Uterus (tissue), 2 donors: ENCODE measurements at regions not wholly inside any gene's neighbourhood (a gene's known extent, or its start where the extent isn't known, plus 50 kb on each side); places are given as distances from the start of the nearest gene placed in this dataset.

Experiments used
- POLR2A ChIP-seq, 2 donors: fragments of 450-650 bp; IDR thresholded peaks; one replicate each; pipeline ENCODE4 v1.6.1; 2016; ENCODE audit warnings: antibody characterized with exemption in 2 of 2, mild to moderate bottlenecking in 1 of 2, moderate library complexity in 1 of 2
- TF ChIP-seq, protein P1 (sequence below), 4 experiments: fragments of 200-600 bp in 2 of 4; fragments of 450-650 bp in 2 of 4; sonication (generic) in 2 of 4; IDR thresholded peaks; one replicate each; pipeline ENCODE4 v1.5.1; 2016 to 2019; ENCODE audit warnings: antibody characterized with exemption in 4 of 4, mild to moderate bottlenecking in 2 of 4, moderate library complexity in 1 of 4

DNA sequence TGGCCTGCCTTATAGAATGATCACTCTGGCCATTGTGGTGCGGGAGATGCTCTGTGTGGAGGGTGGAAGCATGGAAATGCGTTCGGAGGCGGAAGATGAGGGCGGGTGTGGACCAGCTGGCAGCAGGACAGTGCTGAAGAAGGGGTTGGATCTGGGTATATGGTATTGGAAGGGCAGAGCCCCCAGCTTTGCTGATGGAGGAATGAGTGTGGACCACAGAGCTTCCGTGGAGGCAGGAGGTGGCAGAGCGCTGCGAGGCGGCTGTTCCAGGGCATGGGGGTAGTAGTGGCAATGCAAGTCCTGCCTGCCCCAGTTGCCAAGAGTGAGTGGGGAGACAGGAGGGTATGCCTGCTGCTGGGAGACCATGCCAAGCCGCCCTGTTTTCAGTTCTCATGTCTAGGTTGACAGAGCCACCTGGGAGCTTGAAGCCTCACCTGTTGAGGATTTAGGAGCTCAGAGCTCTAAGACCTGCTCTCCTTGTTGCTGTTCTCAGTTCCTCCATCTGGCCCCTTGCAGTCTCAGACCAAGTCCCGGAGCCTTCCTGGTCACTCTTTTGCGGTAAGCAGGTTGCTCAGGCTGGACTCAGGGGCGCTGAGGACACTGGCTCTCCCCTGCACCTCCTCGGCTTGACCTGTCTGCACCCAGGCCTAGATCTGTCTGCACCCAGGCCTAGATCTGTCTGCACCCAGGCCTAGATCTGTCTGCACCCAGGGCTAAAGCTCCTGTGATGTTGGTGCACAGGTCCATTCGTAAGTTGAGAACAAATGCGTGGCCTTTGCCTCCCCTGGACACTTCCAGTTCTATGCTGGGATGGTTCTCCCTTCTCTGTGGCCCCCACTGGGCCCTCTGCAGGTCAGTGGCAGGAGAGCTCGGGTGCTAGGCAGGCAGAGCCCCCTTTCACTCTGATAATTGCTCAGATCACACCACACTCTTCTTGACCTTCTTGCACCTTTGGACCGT is 290.5 kb upstream of the HS6ST1 start:
- TF ChIP-seq, protein P1, sequence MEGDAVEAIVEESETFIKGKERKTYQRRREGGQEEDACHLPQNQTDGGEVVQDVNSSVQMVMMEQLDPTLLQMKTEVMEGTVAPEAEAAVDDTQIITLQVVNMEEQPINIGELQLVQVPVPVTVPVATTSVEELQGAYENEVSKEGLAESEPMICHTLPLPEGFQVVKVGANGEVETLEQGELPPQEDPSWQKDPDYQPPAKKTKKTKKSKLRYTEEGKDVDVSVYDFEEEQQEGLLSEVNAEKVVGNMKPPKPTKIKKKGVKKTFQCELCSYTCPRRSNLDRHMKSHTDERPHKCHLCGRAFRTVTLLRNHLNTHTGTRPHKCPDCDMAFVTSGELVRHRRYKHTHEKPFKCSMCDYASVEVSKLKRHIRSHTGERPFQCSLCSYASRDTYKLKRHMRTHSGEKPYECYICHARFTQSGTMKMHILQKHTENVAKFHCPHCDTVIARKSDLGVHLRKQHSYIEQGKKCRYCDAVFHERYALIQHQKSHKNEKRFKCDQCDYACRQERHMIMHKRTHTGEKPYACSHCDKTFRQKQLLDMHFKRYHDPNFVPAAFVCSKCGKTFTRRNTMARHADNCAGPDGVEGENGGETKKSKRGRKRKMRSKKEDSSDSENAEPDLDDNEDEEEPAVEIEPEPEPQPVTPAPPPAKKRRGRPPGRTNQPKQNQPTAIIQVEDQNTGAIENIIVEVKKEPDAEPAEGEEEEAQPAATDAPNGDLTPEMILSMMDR (IDR thresholded peaks at IDR 0.05), result no peak
- no peak for TF ChIP-seq POLR2A (IDR thresholded peaks at IDR 0.05)
